ENCODE measurements at regions not wholly inside any gene's neighbourhood (a gene's known extent, or its start where the extent isn't known, plus 50 kb on each side); places are given as distances from the start of the nearest gene placed in this dataset.
"Not testable (repeated sequence)": the region's sequence is repeated elsewhere in the genome, so short reads cannot be mapped to it uniquely, and the experiment has no call there.

GRCh38 chr2:109716596-109716995 is 77.5 kb upstream of the RGPD5 start:
- not testable (repeated sequence) for TF ChIP-seq CTCF (IDR thresholded peaks at IDR 0.05); POLR2A (IDR thresholded peaks at IDR 0.05); POLR2AphosphoS5 (IDR thresholded peaks at IDR 0.05; ENCODE audit: insufficient read depth in 1 of 2, low read depth in 1 of 2)

Data from vagina (tissue), 2 donors.